Activated naive CD8-positive, alpha-beta T cell (primary cell): ENCODE measurements at regions not wholly inside any gene's neighbourhood (a gene's known extent, or its start where the extent isn't known, plus 50 kb on each side); places are given as distances from the start of the nearest gene placed in this dataset.

Experiments
- H3K27ac Mint-ChIP-seq: one replicate; pipeline ENCODE4 v1.8.0; 2021; ENCODE audit warnings: mixed read lengths
- H3K27me3 Mint-ChIP-seq: one replicate; pipeline ENCODE4 v1.8.0; 2021; ENCODE audit warnings: mixed read lengths
- H3K36me3 Mint-ChIP-seq: one replicate; pipeline ENCODE4 v1.8.0; 2021; ENCODE audit warnings: mixed read lengths
- H3K4me1 Mint-ChIP-seq: one replicate; pipeline ENCODE4 v1.8.0; 2021; ENCODE audit warnings: low read depth, mixed read lengths
- H3K4me3 Mint-ChIP-seq: one replicate; pipeline ENCODE4 v1.8.0; 2021; ENCODE audit warnings: mild to moderate bottlenecking, mixed read lengths
- H3K9me3 Mint-ChIP-seq: one replicate; pipeline ENCODE4 v1.8.0; 2021; ENCODE audit warnings: low read depth, mixed read lengths

DNA sequence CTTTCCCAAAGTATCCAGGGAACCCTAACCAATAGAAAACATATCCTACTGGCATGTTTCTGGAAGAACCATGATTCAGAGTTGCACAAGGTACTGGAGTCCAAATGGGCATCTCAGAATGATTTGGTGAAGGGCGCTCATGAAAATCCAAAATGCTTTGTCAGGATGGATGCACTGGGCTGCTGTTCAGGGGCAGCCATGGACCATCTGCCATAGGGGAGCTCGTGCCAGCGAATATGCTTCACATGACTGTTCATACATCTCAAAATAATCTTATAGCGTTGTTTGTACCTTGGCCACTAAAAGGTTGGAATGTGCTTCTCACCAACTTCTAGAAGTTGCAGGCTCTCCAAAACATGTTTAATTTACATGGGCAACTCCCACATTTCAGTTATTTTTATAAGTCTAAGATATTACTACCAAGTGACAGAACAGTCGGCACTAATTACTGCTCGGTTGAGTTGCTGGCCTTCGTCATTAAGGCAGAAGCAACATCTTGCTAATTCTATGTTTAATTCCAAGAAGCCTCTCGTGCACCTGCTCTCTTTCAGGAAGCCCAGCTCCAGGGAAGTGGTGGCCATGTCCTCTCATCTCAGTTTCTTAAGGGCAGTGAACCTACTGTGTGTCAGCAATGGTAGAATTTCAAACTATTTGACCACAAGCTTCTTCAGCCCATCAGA, 1497.7 kb downstream of the TBC1D22A start:
- H3K4me3 Mint-ChIP-seq: no peak overlapping the region
- no peak overlapping the region for H3K27ac Mint-ChIP-seq
- H3K9me3 Mint-ChIP-seq: no peaks in the 10 kb centered on the region
- H3K27me3 Mint-ChIP-seq: peaks cover 1% of the 10 kb centered on the region
- peaks cover 2% of the 10 kb centered on the region for H3K4me1 Mint-ChIP-seq
- no peaks in the 10 kb centered on the region for H3K36me3 Mint-ChIP-seq

DNA sequence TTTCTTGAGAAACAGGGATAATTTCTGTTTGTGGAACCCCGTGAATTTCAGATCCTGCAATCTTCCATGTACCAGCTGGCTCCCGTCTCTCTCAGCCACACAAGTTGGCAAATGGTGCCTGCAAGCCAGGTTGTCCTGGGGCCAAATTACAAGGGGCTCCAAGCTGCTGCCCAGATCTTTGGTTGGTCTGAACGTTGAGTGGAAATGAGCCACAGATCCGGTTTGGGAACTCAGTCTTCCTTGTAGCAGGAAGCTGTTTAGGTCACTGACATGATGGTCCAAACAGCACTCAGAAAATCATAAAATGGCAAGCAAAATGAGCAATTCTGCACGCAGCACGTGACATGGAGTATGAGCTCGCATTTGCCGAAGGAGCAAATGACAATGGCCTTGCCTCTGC, 1496.4 kb downstream of the TBC1D22A start:
- H3K4me3 Mint-ChIP-seq: no peak overlapping the region
- peaks cover 2% of the 10 kb centered on the region for H3K27me3 Mint-ChIP-seq
- H3K4me1 Mint-ChIP-seq: peaks cover 2% of the 10 kb centered on the region
- no peaks in the 10 kb centered on the region for H3K9me3 Mint-ChIP-seq
- no peak overlapping the region for H3K27ac Mint-ChIP-seq
- no peaks in the 10 kb centered on the region for H3K36me3 Mint-ChIP-seq

DNA sequence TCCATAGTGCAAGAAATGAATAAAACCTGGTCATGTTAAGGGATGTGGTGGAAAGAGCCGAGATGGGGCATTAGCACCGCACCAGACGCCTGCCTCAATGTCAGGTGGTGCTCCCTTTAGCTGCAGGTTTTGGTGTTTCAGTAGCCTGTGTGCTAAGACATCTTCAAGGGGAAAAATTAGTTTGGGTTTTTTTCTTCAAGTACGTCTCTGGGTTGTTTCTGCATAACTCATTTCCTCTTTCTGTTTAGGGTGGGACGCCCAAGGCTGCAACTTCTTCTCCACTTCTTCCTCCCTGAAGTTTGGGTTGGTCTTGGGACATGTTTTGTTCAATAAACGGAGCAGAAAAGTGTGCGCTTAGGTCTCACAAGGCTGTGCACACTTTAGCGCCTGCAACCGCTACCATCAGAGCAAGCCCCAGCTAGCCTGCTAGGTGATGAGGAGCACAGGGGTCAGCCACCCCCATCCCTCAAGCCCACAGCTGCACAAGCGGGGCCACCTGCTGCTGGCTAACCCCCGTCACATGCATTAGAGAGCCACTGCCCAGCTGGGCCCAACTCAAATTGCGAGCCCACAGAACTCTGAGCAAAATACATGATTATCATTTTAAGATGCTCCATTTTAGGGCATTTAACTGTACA, 1495.7 kb downstream of the TBC1D22A start:
- Mint-ChIP-seq H3K4me1 (peaks cover 2% of the 10 kb centered on the region), H3K27me3 (peaks cover 3% of the 10 kb centered on the region), H3K9me3 (no peaks in the 10 kb centered on the region), H3K36me3 (no peaks in the 10 kb centered on the region), H3K4me3 (no peak overlapping the region), H3K27ac (no peak overlapping the region)

DNA sequence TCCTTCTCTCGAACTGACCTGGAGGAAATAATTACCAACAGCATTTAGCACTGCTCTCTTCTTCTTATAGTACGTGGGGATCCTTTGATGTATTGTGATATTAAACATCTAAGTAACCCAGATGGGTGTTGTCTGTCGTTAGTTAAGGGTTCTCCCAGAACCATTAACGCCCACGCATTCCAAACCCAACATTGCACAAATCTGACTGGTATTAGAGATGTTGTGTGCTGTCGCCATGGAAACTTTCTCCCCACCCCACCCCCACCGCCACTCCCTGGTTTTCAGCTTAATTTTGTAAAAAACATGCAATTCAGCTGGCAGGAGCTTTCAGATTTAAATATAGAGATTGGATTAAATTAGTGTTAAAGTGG, 1495.2 kb downstream of the TBC1D22A start:
- Mint-ChIP-seq H3K9me3 (no peaks in the 10 kb centered on the region), H3K27ac (no peak overlapping the region)

DNA sequence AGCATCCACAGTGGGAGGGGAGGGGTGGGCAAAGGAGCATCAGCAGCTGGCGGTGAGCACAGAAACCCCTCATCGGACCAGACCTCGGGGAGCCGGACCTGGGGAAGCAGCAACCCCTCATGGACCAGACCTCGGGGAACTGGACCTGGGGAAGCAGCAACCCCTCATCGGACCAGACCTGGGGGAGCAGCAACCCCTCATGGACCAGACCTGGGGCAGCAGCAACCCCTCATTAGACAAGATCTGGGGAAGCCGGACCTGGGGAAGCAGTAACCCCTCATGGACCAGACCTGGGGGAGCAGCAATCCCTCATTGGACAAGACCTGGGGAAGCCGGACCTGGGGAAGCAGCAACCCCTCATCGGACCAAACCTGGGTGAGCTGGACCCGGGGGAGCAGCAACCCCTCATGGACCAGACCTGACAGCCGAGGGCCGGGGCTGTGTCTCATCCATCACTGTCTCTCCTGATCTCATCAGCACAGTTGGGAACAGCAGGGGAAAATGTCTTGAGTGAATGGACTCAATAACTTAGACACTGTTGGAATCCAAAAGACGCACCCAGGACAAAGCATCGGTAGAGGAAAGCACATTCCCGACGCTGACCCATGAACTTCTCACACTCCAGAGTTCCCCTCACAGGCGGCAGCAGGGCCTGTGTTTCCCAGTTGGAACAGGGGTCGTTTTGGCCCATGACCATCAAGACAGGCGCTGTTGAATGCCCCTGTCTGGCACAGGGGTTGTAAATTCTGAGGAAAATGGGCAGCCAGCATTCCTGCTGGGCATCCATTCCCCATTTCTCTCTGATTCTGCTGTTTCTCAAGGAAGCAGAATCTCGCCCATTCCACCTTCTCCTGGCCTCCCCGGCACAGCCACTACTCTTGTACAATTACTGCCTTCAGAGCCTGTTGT, 1494.6 kb downstream of the TBC1D22A start:
- peaks cover 3% of the 10 kb centered on the region for H3K27me3 Mint-ChIP-seq
- H3K27ac Mint-ChIP-seq: no peak overlapping the region
- peaks cover 2% of the 10 kb centered on the region for H3K4me1 Mint-ChIP-seq
- no peaks in the 10 kb centered on the region for H3K9me3 Mint-ChIP-seq
- H3K36me3 Mint-ChIP-seq: no peaks in the 10 kb centered on the region
- H3K4me3 Mint-ChIP-seq: no peak overlapping the region

More for the DNA sequence above, 1495.2 kb downstream of the TBC1D22A start:
- peaks cover 2% of the 10 kb centered on the region for H3K4me1 Mint-ChIP-seq
- H3K27me3 Mint-ChIP-seq: peaks cover 3% of the 10 kb centered on the region
- no peak overlapping the region for H3K4me3 Mint-ChIP-seq
- H3K36me3 Mint-ChIP-seq: no peaks in the 10 kb centered on the region

DNA sequence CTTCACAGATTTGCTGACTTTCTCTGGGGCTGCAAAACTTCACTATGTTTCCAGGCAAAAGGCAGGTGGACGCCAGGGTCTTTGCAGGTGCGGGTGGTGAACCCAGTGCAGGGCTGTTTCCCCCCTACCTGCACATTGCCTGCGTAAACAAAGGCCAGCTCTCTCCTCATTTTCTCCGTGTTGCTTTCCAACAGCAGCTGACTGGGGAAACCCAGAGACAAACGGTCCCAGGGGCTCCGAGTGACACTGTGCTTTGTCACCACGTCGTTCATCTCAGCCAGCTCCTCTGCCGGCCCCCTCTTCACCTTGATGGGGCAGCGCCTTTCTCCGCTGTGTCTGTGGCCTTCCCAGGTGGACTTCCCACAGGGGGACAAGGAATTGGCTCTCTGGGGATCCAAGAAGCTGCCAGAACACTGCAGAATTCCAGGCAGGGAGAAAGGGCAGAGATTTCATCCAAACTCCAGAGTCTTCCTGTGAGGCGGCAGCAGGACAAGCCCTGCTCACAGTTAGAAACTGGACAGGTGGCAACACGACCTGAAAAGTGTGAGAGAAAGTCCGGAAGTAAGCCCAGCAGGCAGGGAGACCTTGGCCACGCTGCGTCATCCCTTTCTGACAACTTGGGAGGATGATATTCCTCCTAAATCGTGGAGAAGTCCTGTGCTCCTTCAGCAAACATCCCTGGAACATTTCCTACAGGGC, 1493.7 kb downstream of the TBC1D22A start:
- H3K9me3 Mint-ChIP-seq: no peaks in the 10 kb centered on the region
- H3K27me3 Mint-ChIP-seq: peaks cover 7% of the 10 kb centered on the region
- peaks cover 2% of the 10 kb centered on the region for H3K4me1 Mint-ChIP-seq
- H3K4me3 Mint-ChIP-seq: no peak overlapping the region
- H3K36me3 Mint-ChIP-seq: no peaks in the 10 kb centered on the region
- H3K27ac Mint-ChIP-seq: no peak overlapping the region

DNA sequence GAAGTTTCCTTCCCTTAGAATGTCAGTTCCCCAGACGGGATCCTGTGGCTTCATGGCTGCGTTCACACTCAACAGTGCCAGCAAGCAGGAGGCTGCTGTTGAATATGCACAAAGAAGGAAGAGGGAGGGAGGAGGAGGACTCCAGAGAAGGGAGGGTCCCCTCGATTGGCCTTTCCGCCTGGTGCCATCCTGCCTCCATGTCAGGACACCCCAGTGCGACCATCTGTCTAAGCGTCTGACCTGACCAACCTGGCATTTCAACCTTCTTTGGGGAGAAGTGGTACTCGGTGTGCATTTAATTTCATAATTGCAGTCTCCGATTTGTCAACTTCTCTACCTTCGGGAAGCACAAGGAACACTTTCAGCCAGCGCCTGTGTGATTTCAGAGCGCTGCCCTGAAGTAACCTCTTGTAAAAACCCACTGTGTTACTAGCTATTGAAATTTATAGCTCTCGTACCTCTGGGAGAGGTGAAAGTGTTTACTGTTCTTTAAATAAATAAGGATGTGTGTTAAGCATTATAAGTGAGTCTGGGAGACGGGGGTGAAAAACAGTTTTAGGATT, 1491.9 kb downstream of the TBC1D22A start:
- H3K27me3 Mint-ChIP-seq: peaks cover 7% of the 10 kb centered on the region

DNA sequence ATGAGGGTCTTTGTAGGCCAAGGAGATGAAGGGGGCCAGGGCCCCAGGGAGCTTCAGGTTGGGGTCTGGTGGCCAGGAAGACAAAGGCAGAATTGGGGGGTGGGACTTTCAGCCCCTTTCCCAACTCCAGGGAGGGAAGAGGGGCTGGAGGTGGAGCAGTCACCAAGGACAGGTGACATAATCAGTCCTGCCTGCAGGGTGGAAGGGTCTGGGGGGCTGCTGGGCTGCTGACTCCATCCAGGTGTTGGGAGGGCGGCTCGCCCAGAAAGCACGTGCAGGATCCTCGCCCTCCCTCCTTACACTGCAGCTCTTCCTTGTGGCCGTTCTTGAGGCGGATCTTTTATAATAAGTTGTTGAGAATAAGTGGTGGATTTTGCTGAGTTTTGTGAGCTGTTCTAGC, 1491.1 kb downstream of the TBC1D22A start:
- Mint-ChIP-seq H3K27me3 (peaks cover 7% of the 10 kb centered on the region), H3K4me3 (no peak overlapping the region)

More for the DNA sequence above, 1491.9 kb downstream of the TBC1D22A start:
- no peaks in the 10 kb centered on the region for H3K36me3 Mint-ChIP-seq
- peaks cover 2% of the 10 kb centered on the region for H3K4me1 Mint-ChIP-seq
- H3K9me3 Mint-ChIP-seq: no peaks in the 10 kb centered on the region
- H3K27ac Mint-ChIP-seq: no peak overlapping the region
- no peak overlapping the region for H3K4me3 Mint-ChIP-seq

DNA sequence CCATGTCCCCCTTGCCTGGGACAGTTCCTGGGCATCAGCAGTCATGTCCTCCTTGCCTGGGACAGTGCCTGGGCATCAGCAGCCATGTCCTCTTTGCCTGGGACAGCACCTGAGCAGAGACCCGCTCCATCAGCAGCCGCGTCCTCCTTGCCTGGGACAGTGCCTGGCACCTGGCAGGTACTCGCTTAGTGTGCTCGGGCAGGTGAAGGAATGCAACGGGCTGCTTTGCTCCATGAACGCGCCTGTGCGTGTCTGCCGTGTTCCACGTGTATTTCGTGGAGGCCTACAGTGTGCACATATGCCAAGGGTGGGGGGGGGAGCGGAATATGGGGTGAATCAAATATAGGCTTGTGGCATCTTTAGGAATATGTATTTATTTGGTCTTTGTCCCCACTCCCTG, 1490.7 kb downstream of the TBC1D22A start:
- peaks cover 7% of the 10 kb centered on the region for H3K27me3 Mint-ChIP-seq
- peaks cover under 1% of the 10 kb centered on the region for H3K4me1 Mint-ChIP-seq
- no peaks in the 10 kb centered on the region for H3K9me3 Mint-ChIP-seq
- no peak overlapping the region for H3K4me3 Mint-ChIP-seq
- H3K36me3 Mint-ChIP-seq: no peaks in the 10 kb centered on the region
- no peak overlapping the region for H3K27ac Mint-ChIP-seq

More for the DNA sequence above, 1491.1 kb downstream of the TBC1D22A start:
- Mint-ChIP-seq H3K36me3 (no peaks in the 10 kb centered on the region), H3K9me3 (no peaks in the 10 kb centered on the region), H3K4me1 (peaks cover 2% of the 10 kb centered on the region), H3K27ac (no peak overlapping the region)

DNA sequence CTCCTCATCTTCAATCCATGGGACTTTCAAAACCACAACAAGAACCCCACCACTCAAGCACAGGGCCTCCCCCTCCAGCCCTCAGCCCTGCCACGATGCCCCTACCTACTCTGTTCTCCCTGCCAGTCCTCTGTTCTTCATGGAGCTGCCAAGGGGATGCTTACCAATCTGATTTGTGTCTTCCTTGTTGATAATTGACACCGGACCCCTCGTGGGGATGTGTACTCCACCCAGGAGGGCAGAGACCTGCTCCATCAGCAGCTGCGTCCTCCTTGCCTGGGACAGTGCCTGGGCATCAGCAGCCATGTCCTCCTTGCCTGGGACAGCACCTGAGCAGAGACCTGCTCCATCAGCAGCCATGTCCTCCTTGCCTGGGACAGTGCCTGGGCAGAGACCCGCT, 1489.2 kb downstream of the TBC1D22A start:
- no peaks in the 10 kb centered on the region for H3K9me3 Mint-ChIP-seq
- no peak overlapping the region for H3K4me3 Mint-ChIP-seq
- H3K36me3 Mint-ChIP-seq: no peaks in the 10 kb centered on the region
- peaks cover 8% of the 10 kb centered on the region for H3K27me3 Mint-ChIP-seq
- no peak overlapping the region for H3K27ac Mint-ChIP-seq
- H3K4me1 Mint-ChIP-seq: no peaks in the 10 kb centered on the region

DNA sequence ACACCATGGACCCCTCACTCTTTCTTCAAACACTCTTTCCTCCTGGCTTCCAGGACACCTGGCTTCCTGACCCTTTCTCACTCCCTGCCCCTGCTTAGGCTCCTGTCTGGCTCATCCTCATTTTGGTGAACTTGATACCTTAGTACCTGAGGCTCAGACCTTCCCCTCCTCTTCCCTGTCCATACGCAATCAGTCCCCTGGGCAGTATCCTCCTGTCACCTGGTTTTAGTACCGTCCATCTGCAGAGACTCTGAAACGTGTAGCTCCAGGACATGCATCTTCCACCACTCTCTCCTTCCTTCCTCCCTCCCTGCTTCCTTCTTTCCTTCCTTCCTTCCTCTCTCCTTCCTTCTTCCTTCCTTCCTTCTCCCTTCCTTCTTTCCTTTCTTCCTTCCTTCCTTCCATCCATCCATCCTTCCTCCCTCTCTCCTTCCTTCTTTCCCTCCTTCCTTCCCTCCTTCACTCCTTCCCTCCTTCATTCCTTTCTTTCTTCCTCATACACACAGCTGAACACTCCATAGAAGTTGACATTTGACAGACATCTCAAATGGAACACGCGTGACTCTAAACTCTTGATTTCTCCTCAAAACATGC, 1488.6 kb downstream of the TBC1D22A start:
- Mint-ChIP-seq H3K27me3 (peaks cover 10% of the 10 kb centered on the region), H3K4me3 (no peak overlapping the region), H3K36me3 (no peaks in the 10 kb centered on the region), H3K4me1 (no peaks in the 10 kb centered on the region), H3K27ac (no peak overlapping the region), H3K9me3 (no peaks in the 10 kb centered on the region)

DNA sequence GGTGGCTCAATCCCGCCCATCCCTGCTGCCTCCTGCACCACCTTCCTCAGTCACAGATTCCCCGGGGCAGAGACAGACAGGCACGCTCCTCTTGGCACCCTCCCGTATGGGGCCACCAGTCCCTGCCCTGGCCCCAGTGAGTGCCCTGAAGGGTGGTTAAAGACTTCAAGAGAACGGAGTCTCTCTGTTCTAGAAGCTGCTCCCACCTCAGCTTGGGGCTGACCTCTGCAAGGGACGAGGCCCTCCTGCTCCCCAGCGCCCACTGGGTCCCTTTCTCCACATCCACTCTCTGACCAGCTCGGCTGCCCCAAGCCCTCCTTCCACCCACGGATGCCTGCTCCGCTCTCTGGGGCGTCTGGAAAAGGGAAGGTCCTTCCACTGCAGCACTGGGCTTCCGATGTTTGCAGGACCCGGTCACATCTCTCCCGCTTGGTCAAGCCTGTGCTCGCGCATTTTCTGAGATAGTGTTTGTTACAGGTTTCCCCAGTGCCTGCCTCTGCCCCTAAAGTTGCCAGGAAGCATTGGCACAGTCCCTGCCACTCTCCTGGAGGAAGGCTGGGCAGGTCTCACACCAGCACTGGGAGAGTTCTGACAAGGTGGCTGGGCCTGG, 1487.9 kb downstream of the TBC1D22A start:
- Mint-ChIP-seq H3K27ac (no peak overlapping the region), H3K27me3 (peaks cover 10% of the 10 kb centered on the region)

DNA sequence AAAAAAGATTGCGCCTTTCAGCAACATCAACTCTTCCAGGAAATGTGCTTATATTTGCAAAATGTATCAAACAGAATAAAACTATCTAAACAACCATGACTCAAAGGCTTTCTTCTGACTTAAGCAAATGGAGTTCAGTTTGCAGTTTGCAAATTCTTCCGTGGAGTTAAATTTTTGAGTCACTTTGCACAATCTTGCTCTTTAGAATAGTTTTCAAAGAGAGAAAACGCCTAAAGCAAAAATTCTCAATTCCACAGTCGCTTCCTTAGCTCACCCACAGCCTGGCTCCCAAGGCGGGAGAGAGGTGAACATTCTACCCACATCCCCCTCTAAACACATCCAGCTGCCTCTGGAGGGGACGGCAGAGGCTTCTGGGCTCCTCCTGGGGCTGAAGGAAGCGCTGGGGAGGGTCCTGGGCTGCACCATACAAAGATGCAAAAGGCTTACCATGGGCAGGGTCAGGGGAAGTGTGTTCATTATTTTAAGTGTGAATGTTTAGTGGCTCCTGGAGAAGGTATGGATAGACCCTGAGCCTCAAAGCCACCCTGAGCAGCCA, 1487.3 kb downstream of the TBC1D22A start:
- no peak overlapping the region for H3K27ac Mint-ChIP-seq
- peaks cover 10% of the 10 kb centered on the region for H3K27me3 Mint-ChIP-seq
- H3K9me3 Mint-ChIP-seq: no peaks in the 10 kb centered on the region
- no peak overlapping the region for H3K4me3 Mint-ChIP-seq
- no peaks in the 10 kb centered on the region for H3K36me3 Mint-ChIP-seq
- H3K4me1 Mint-ChIP-seq: peaks cover 2% of the 10 kb centered on the region

More for the DNA sequence above, 1487.9 kb downstream of the TBC1D22A start:
- H3K4me1 Mint-ChIP-seq: no peaks in the 10 kb centered on the region
- H3K4me3 Mint-ChIP-seq: no peak overlapping the region
- H3K36me3 Mint-ChIP-seq: no peaks in the 10 kb centered on the region
- no peaks in the 10 kb centered on the region for H3K9me3 Mint-ChIP-seq
